Spleen (tissue), 7 donors: ENCODE measurements at regions not wholly inside any gene's neighbourhood (a gene's known extent, or its start where the extent isn't known, plus 50 kb on each side); places are given as distances from the start of the nearest gene placed in this dataset.

Experiments
- POLR2AphosphoS5 ChIP-seq, 3 donors: sonication (generic); formaldehyde crosslinking; IDR thresholded peaks; one replicate each; pipeline ENCODE4 v1.5.1; 2017; ENCODE audit warnings: antibody characterized with exemption in 3 of 3
- TF ChIP-seq, protein P1 (sequence below), 11 experiments: fragments of 200-600 bp in 7 of 11; fragments of 450-650 bp in 4 of 11; sonication (generic) in 4 of 11; IDR thresholded peaks in 8 of 11; conservative IDR thresholded peaks in 3 of 11; 1 replicate in 7 of 11; 2 replicates in 4 of 11; pipeline versions ENCODE4 v1.4.0 to v1.8.0; 2016 to 2021; ENCODE audit warnings: antibody characterized with exemption in 11 of 11, inconsistent platforms in 4 of 11, mild to moderate bottlenecking in 1 of 11
- donor health status: DM: no; HTN: no; CAD: no; lungs with moderate emphysema.
- donor health status: DM: no; HTN: no; CAD: no.
- donor health status: DM: no; HTN: no; CAD: no.

DNA sequence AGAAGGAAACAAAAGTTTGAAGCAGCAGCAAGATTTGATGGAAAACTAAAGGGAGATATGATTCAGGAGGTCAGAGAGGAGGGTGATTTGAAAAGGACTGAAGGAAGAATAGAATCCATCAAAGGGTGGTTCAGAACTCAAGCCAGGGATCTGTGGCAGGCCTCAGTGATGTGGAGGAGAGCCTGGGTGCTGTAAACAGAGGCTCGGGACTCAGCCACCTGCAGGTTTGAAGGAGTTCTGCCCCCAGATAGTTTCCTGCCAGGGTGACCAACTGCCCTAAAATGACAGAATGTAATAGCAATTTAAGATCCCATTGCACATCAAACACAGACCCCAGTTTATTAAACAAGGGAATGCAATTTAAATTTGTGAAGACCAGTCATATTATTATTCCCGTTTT is 204.0 kb upstream of the FAT1 start:
- TF ChIP-seq, protein P1, sequence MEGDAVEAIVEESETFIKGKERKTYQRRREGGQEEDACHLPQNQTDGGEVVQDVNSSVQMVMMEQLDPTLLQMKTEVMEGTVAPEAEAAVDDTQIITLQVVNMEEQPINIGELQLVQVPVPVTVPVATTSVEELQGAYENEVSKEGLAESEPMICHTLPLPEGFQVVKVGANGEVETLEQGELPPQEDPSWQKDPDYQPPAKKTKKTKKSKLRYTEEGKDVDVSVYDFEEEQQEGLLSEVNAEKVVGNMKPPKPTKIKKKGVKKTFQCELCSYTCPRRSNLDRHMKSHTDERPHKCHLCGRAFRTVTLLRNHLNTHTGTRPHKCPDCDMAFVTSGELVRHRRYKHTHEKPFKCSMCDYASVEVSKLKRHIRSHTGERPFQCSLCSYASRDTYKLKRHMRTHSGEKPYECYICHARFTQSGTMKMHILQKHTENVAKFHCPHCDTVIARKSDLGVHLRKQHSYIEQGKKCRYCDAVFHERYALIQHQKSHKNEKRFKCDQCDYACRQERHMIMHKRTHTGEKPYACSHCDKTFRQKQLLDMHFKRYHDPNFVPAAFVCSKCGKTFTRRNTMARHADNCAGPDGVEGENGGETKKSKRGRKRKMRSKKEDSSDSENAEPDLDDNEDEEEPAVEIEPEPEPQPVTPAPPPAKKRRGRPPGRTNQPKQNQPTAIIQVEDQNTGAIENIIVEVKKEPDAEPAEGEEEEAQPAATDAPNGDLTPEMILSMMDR (IDR thresholded peaks at IDR 0.05 in 8 of 11, conservative IDR thresholded peaks at IDR 0.05 in 3 of 11): no peak
- no peak for TF ChIP-seq POLR2AphosphoS5 (IDR thresholded peaks at IDR 0.05)
